Esophagus (tissue), 2 donors: ENCODE measurements at regions not wholly inside any gene's neighbourhood (a gene's known extent, or its start where the extent isn't known, plus 50 kb on each side); places are given as distances from the start of the nearest gene placed in this dataset.

Source experiments
- H3K27ac ChIP-seq, 2 donors: one replicate each; pipeline ENCODE4 v1.5.1; 2013; ENCODE audit warnings: low read depth in 2 of 2, mild to moderate bottlenecking in 2 of 2, inconsistent platforms in 1 of 2, low read length in 1 of 2, moderate library complexity in 1 of 2
- H3K27me3 ChIP-seq, 2 donors: one replicate each; pipeline ENCODE4 v1.6.1; 2013; ENCODE audit warnings: low read length in 2 of 2, control low read depth in 1 of 2, mild to moderate bottlenecking in 1 of 2; ENCODE audit not compliant: insufficient read depth in 2 of 2, control insufficient read depth in 1 of 2
- H3K36me3 ChIP-seq, 2 donors: one replicate each; pipeline ENCODE4 v1.6.1; 2013; ENCODE audit warnings: low read length in 1 of 2; ENCODE audit not compliant: control insufficient read depth in 2 of 2, insufficient read depth in 2 of 2
- H3K4me1 ChIP-seq, 2 donors: one replicate each; pipeline ENCODE4 v1.6.1; 2013; ENCODE audit warnings: low read length in 1 of 2; ENCODE audit not compliant: control insufficient read depth in 2 of 2, insufficient read depth in 2 of 2
- H3K4me3 ChIP-seq, 2 donors: one replicate each; pipeline ENCODE4 v1.5.1; 2013; ENCODE audit warnings: low read length in 2 of 2, mild to moderate bottlenecking in 2 of 2, low read depth in 1 of 2, moderate library complexity in 1 of 2
- H3K9me3 ChIP-seq, 2 donors: one replicate each; pipeline ENCODE4 v1.6.1; 2013; ENCODE audit warnings: mild to moderate bottlenecking in 2 of 2, low read depth in 1 of 2, low read length in 1 of 2, moderate library complexity in 1 of 2; ENCODE audit not compliant: control insufficient read depth in 2 of 2, insufficient read depth in 1 of 2
- WGBS, 2 donors: extraction: QIAGEN DNeasy Blood & Tissue Kit; methylation state at CpG; one replicate each; pipeline ENCODE4 v1.1.7; 2013; 5-methylcytosine and 5-hydroxymethylcytosine counted together
- donor health status: healthy with polysubstance abuse.
- donor health status: Bipolar disorder and iron deficiency.

GRCh38 chr6:56866917-56867522 is 87.9 kb upstream of the BEND6 start:
- no peaks in the 10 kb centered on the region for H3K4me1 ChIP-seq
- H3K27ac ChIP-seq = no peak overlapping the region
- no peaks in the 10 kb centered on the region for H3K27me3 ChIP-seq
- no peak overlapping the region for H3K4me3 ChIP-seq
- 89% methylated on average over 2 of the region's 2 CpGs for WGBS, 2 donors
- H3K36me3 ChIP-seq = no peaks in the 10 kb centered on the region
- no peaks in the 10 kb centered on the region for H3K9me3 ChIP-seq

GRCh38 chr6:56865081-56865875 is 89.6 kb upstream of the BEND6 start:
- Histone ChIP-seq H3K4me3 (no peak overlapping the region), H3K27me3 (no peaks in the 10 kb centered on the region), H3K27ac (no peak overlapping the region), H3K36me3 (no peaks in the 10 kb centered on the region), H3K9me3 (no peaks in the 10 kb centered on the region), H3K4me1 (no peaks in the 10 kb centered on the region)
- WGBS, 2 donors = 87 to 90% methylated on average over 1 of the region's 1 CpG

GRCh38 chr6:56864171-56864616 is 90.7 kb upstream of the BEND6 start:
- WGBS, 2 donors = 77 to 92% methylated on average over 1 of the region's 1 CpG
- Histone ChIP-seq H3K9me3 (no peaks in the 10 kb centered on the region), H3K27me3 (no peaks in the 10 kb centered on the region), H3K4me3 (no peak overlapping the region), H3K4me1 (no peaks in the 10 kb centered on the region), H3K27ac (no peak overlapping the region), H3K36me3 (no peaks in the 10 kb centered on the region)

DNA sequence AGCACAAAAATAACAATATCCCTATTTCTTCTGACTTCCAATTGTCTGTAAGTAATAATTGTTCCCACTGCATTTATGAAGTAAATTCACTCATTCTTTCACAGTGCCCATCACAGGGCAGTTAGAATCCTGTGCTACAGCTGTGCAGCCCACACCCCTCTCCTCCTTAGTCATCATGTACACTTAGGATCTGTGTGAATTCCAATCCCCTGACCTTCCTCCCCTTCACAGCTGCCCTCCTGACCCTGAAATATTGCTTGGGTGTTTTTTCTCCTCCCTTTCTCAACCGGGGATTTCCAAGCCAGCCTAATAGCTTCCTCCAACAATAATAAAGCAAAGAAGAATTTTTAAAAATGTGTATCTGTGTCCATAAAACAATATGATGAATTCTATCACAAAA is 91.5 kb upstream of the BEND6 start:
- 36 to 46% methylated on average over 1 of the region's 1 CpG for WGBS, 2 donors

DNA sequence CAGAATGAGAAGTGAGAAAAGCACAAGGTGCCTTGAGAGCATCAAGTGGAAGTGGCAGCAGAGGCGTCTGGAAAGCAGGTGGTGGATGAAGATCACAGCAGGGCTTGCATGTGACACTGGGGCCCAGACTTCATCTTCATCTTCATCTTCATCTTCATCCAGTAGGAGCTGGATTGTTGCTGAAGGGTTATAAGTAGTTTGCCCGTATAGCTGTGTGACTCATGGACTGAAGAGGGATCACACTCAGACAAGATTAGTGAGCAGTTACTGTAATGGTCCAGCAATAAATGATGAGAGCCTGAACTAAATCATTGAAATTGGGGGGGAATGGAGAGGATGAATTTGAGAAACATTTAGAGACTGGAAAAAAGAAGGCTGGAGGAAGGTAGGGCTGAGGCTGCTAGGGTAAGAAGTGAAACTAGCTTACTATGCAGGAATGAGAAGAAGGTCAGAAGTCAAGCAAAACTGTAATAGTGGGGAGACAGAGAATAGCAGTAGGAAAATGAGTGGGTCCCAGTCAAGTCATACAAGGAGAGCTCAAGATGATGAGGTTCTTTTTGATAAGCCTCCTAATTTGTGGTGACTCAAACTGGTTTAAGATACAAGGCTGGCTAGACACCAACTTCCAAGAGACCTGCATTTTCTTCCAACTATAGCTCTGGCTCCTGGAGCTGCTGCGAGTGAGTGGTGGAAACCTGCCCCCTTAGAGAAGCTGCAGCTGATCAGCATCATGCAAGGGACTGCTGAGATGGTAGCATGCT is 92.3 kb upstream of the BEND6 start:
- Histone ChIP-seq H3K9me3 (no peaks in the 10 kb centered on the region), H3K36me3 (no peaks in the 10 kb centered on the region), H3K4me1 (no peaks in the 10 kb centered on the region), H3K4me3 (no peak overlapping the region), H3K27ac (no peak overlapping the region), H3K27me3 (no peaks in the 10 kb centered on the region)
- 74 to 84% methylated on average over 3 of the region's 3 CpGs for WGBS, 2 donors

More for the DNA sequence above, 91.5 kb upstream of the BEND6 start:
- Histone ChIP-seq H3K4me1 (no peaks in the 10 kb centered on the region), H3K9me3 (no peaks in the 10 kb centered on the region), H3K27ac (no peak overlapping the region), H3K27me3 (no peaks in the 10 kb centered on the region), H3K4me3 (no peak overlapping the region), H3K36me3 (no peaks in the 10 kb centered on the region)

DNA sequence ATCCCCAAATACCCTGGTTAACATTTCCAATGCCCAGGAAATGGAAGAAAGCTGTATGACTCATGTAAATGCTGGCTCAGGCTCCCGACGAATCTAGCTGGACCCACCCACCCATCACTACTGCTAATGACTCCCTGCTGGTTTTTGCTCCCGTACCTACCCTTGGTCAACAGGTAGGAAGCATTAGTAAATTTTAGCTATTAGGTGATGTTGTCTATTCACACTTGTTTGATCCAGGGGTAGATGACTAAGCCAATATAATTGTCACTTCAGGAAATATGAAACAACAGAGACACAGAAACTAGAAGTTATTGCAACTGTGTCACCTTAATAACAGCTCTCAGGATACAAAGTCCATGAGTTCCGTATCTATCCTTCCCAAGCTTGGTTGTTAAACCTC is 94.4 kb upstream of the BEND6 start:
- Histone ChIP-seq H3K36me3 (no peaks in the 10 kb centered on the region), H3K27me3 (no peaks in the 10 kb centered on the region), H3K27ac (no peak overlapping the region), H3K9me3 (no peaks in the 10 kb centered on the region), H3K4me3 (no peak overlapping the region), H3K4me1 (no peaks in the 10 kb centered on the region)
- WGBS, 2 donors = 44 to 53% methylated on average over 4 of the region's 4 CpGs

DNA sequence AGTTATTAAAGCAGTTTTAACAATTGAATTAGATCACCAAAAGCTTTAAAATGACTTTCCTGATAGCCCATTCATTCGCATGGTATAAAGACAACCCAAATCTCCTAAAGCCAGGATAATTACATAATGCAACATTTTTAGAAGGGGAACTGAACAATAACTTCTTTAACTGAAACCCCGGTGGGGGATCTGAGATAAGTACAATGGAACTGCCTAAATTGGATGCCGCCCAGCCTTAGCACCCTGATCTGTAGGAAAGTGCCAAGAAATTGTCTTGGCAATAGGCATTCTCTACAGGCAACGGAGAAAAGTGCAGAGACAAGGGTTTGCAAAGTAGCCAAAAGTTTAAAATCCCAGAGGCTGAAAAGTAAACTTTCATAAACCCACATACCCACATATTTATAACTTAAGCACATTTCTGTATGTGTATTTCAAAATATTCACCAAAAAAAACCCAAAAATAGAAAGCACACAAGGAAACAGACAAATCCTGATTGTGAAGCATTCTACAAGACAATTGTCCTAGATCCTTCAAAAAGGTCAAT is 98.8 kb upstream of the BEND6 start:
- Histone ChIP-seq H3K36me3 (no peaks in the 10 kb centered on the region), H3K4me1 (peaks cover 2 to 5% of the 10 kb centered on the region in 2 donors), H3K4me3 (no peak overlapping the region), H3K9me3 (no peaks in the 10 kb centered on the region), H3K27ac (no peak overlapping the region), H3K27me3 (no peaks in the 10 kb centered on the region)
- WGBS, 2 donors = 40 to 53% methylated on average over 4 of the region's 4 CpGs

DNA sequence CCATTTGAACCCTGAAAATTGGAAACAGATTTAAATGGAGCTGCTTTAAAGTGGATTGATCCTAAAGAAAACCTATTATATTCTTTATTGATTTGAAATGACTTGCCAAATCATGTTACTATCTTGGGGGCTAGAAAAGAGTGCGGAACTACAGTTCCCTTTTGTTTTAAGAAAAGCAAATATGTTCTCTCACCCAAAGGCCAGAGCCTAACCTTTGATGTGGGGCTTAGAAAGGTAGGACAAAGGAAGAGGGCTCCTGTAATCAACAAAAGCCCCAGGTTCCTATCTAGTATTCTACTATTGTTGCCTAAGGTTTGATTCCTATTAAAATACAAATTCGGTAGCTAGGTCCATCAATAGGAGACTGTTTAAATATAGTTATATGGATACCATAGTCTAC is 100.8 kb upstream of the BEND6 start:
- Histone ChIP-seq H3K9me3 (no peaks in the 10 kb centered on the region), H3K4me3 (no peak overlapping the region), H3K36me3 (no peaks in the 10 kb centered on the region), H3K27ac (no peak overlapping the region), H3K4me1 (peaks cover 3 to 6% of the 10 kb centered on the region in 2 donors), H3K27me3 (no peaks in the 10 kb centered on the region)
- 95% methylated on average over 2 of the region's 2 CpGs for WGBS, 2 donors

- Histone ChIP-seq H3K36me3 (no peaks in the 10 kb centered on the region), H3K4me1 (peaks cover 3 to 6% of the 10 kb centered on the region in 2 donors), H3K4me3 (no peak overlapping the region), H3K27ac (no peak overlapping the region), H3K9me3 (no peaks in the 10 kb centered on the region), H3K27me3 (no peaks in the 10 kb centered on the region)
- 51 to 68% methylated on average over 2 of the region's 2 CpGs for WGBS, 2 donors
These were observed 101.4 kb upstream of the BEND6 start for GRCh38 chr6:56853541-56853940.
